Activated naive CD4-positive, alpha-beta T cell treated with anti-CD3 and anti-CD28 coated beads, Interleukin-2, amount 10 ng/mL, durations not matched to agents 7 days and 5 days (primary cell): ENCODE measurements at regions not wholly inside any gene's neighbourhood (a gene's known extent, or its start where the extent isn't known, plus 50 kb on each side); places are given as distances from the start of the nearest gene placed in this dataset.

ENCODE experiments used
- CTCF ChIA-PET: fragments of 350-600 bp; sonication (Branson Sonifier 250); formaldehyde crosslinking; loops from one replicate; lab custom pipeline; 2021; ENCODE audit warnings: antibody characterized with exemption; lab: Charles Lee
- DNase-seq: peaks from one replicate; pipeline ENCODE4 v3.0.0-alpha.2; 2020
- H3K27ac Mint-ChIP-seq: one replicate; pipeline ENCODE4 v1.8.0; 2021; ENCODE audit warnings: mild to moderate bottlenecking, moderate library complexity, mixed read lengths
- H3K27me3 Mint-ChIP-seq: one replicate; pipeline ENCODE4 v1.8.0; 2021; ENCODE audit warnings: mild to moderate bottlenecking, mixed read lengths
- H3K36me3 Mint-ChIP-seq: one replicate; pipeline ENCODE4 v1.8.0; 2021; ENCODE audit warnings: mixed read lengths
- H3K4me1 Mint-ChIP-seq: one replicate; pipeline ENCODE4 v1.8.0; 2021; ENCODE audit warnings: mixed read lengths
- H3K4me3 Mint-ChIP-seq: one replicate; pipeline ENCODE4 v1.8.0; 2021; ENCODE audit warnings: mild to moderate bottlenecking, moderate library complexity, mixed read lengths
- H3K9me3 Mint-ChIP-seq: one replicate; pipeline ENCODE4 v1.8.0; 2021; ENCODE audit warnings: mixed read lengths

- Mint-ChIP-seq H3K36me3 (no peaks in the 10 kb centered on the region), H3K27me3 (no peaks in the 10 kb centered on the region), H3K4me3 (no peak overlapping the region), H3K27ac (no peak overlapping the region), H3K9me3 (peaks cover 2% of the 10 kb centered on the region), H3K4me1 (peaks cover 5% of the 10 kb centered on the region)
- DNase-seq, result no peak
- CTCF ChIA-PET, result no interaction called here
These were observed 80.8 kb downstream of the DACT1 start for GRCh38 chr14:58718226-58719205.

- Mint-ChIP-seq H3K27me3 (peaks cover 4% of the 10 kb centered on the region), H3K36me3 (no peaks in the 10 kb centered on the region), H3K27ac (no peak overlapping the region), H3K4me1 (no peaks in the 10 kb centered on the region), H3K4me3 (no peak overlapping the region), H3K9me3 (peaks cover 2% of the 10 kb centered on the region)
- no peak for DNase-seq
- CTCF ChIA-PET, result no interaction called here
These were observed 84.0 kb downstream of the DACT1 start for GRCh38 chr14:58721723-58722122.

GRCh38 chr14:58722441-58722840, 84.7 kb downstream of the DACT1 start:
- Mint-ChIP-seq H3K9me3 (peaks cover 2% of the 10 kb centered on the region), H3K4me3 (no peak overlapping the region), H3K4me1 (no peaks in the 10 kb centered on the region), H3K36me3 (no peaks in the 10 kb centered on the region), H3K27ac (no peak overlapping the region), H3K27me3 (peaks cover 4% of the 10 kb centered on the region)
- no peak for DNase-seq
- CTCF ChIA-PET, result no interaction called here

- Mint-ChIP-seq H3K9me3 (peaks cover 2% of the 10 kb centered on the region), H3K4me1 (no peaks in the 10 kb centered on the region), H3K27ac (no peak overlapping the region), H3K4me3 (no peak overlapping the region), H3K27me3 (peaks cover 7% of the 10 kb centered on the region), H3K36me3 (no peaks in the 10 kb centered on the region)
- CTCF ChIA-PET, result no interaction called here
- DNase-seq, result no peak
These were observed 86.4 kb downstream of the DACT1 start for GRCh38 chr14:58724206-58724605.

- CTCF ChIA-PET, result no interaction called here
- peaks cover 1% of the 10 kb centered on the region for H3K9me3 Mint-ChIP-seq
- peaks cover 7% of the 10 kb centered on the region for H3K27me3 Mint-ChIP-seq
- no peak overlapping the region for H3K27ac Mint-ChIP-seq
- no peaks in the 10 kb centered on the region for H3K4me1 Mint-ChIP-seq
- no peak for DNase-seq
- H3K4me3 Mint-ChIP-seq, result no peak overlapping the region
- no peaks in the 10 kb centered on the region for H3K36me3 Mint-ChIP-seq
These were observed 86.9 kb downstream of the DACT1 start for GRCh38 chr14:58724702-58725101.

GRCh38 chr14:58725226-58725625, 87.5 kb downstream of the DACT1 start:
- no peak overlapping the region for H3K4me3 Mint-ChIP-seq
- DNase-seq, result no peak
- no peak overlapping the region for H3K27ac Mint-ChIP-seq
- H3K27me3 Mint-ChIP-seq, result peaks cover 7% of the 10 kb centered on the region
- CTCF ChIA-PET, result no interaction called here
- no peaks in the 10 kb centered on the region for H3K4me1 Mint-ChIP-seq
- no peaks in the 10 kb centered on the region for H3K36me3 Mint-ChIP-seq
- H3K9me3 Mint-ChIP-seq, result no peaks in the 10 kb centered on the region

- Mint-ChIP-seq H3K27me3 (peaks cover 7% of the 10 kb centered on the region), H3K36me3 (no peaks in the 10 kb centered on the region), H3K4me1 (no peaks in the 10 kb centered on the region), H3K4me3 (no peak overlapping the region), H3K27ac (no peak overlapping the region), H3K9me3 (no peaks in the 10 kb centered on the region)
- CTCF ChIA-PET, result no interaction called here
- DNase-seq, result no peak
These were observed 88.1 kb downstream of the DACT1 start for GRCh38 chr14:58725871-58726270.

GRCh38 chr14:58730792-58731464, 93.2 kb downstream of the DACT1 start:
- no peak for DNase-seq
- CTCF ChIA-PET, result no interaction called here
- Mint-ChIP-seq H3K36me3 (no peaks in the 10 kb centered on the region), H3K27ac (no peak overlapping the region), H3K9me3 (no peaks in the 10 kb centered on the region), H3K4me1 (peaks cover 2% of the 10 kb centered on the region), H3K4me3 (no peak overlapping the region), H3K27me3 (peaks cover 14% of the 10 kb centered on the region)

GRCh38 chr14:58731465-58732293, 93.9 kb downstream of the DACT1 start:
- no peak for DNase-seq
- H3K27me3 Mint-ChIP-seq, result peaks cover 14% of the 10 kb centered on the region

GRCh38 chr14:58732387-58732786, 94.6 kb downstream of the DACT1 start:
- Mint-ChIP-seq H3K36me3 (no peaks in the 10 kb centered on the region), H3K27ac (no peak overlapping the region), H3K27me3 (peaks cover 14% of the 10 kb centered on the region), H3K9me3 (no peaks in the 10 kb centered on the region), H3K4me3 (no peak overlapping the region), H3K4me1 (peaks cover 2% of the 10 kb centered on the region)
- CTCF ChIA-PET, result no interaction called here
- DNase-seq, result no peak

More at GRCh38 chr14:58731465-58732293, 93.9 kb downstream of the DACT1 start:
- H3K4me1 Mint-ChIP-seq, result peaks cover 2% of the 10 kb centered on the region
- H3K9me3 Mint-ChIP-seq, result no peaks in the 10 kb centered on the region
- no peak overlapping the region for H3K4me3 Mint-ChIP-seq
- H3K36me3 Mint-ChIP-seq, result no peaks in the 10 kb centered on the region
- CTCF ChIA-PET, result no interaction called here
- H3K27ac Mint-ChIP-seq, result no peak overlapping the region

- H3K9me3 Mint-ChIP-seq, result no peaks in the 10 kb centered on the region
- H3K27ac Mint-ChIP-seq, result no peak overlapping the region
- CTCF ChIA-PET, result no interaction called here
- no peak for DNase-seq
- H3K4me1 Mint-ChIP-seq, result peaks cover 2% of the 10 kb centered on the region
- no peak overlapping the region for H3K4me3 Mint-ChIP-seq
- no peaks in the 10 kb centered on the region for H3K36me3 Mint-ChIP-seq
- peaks cover 13% of the 10 kb centered on the region for H3K27me3 Mint-ChIP-seq
These were observed 95.9 kb downstream of the DACT1 start for GRCh38 chr14:58733451-58734208.

GRCh38 chr14:58735596-58735995, 97.8 kb downstream of the DACT1 start:
- CTCF ChIA-PET, result no interaction called here
- peaks cover 2% of the 10 kb centered on the region for H3K4me1 Mint-ChIP-seq
- no peaks in the 10 kb centered on the region for H3K9me3 Mint-ChIP-seq
- H3K36me3 Mint-ChIP-seq, result no peaks in the 10 kb centered on the region
- H3K27ac Mint-ChIP-seq, result no peak overlapping the region
- no peak for DNase-seq
- no peak overlapping the region for H3K4me3 Mint-ChIP-seq
- H3K27me3 Mint-ChIP-seq, result peaks cover 13% of the 10 kb centered on the region

GRCh38 chr14:58736606-58737005, 98.8 kb downstream of the DACT1 start:
- Mint-ChIP-seq H3K4me3 (no peak overlapping the region), H3K4me1 (no peaks in the 10 kb centered on the region)

More at GRCh38 chr14:58736606-58737005, 98.8 kb downstream of the DACT1 start:
- Mint-ChIP-seq H3K27me3 (peaks cover 18% of the 10 kb centered on the region), H3K9me3 (no peaks in the 10 kb centered on the region), H3K36me3 (no peaks in the 10 kb centered on the region), H3K27ac (no peak overlapping the region)
- no peak for DNase-seq
- CTCF ChIA-PET, result no interaction called here
